HG02885 (cell line): ENCODE measurements at regions not wholly inside any gene's neighbourhood (a gene's known extent, or its start where the extent isn't known, plus 50 kb on each side); places are given as distances from the start of the nearest gene placed in this dataset.

Experiments
- ATAC-seq: cut with Tn5 transposase; IDR thresholded peaks from one replicate; pipeline ENCODE4 v1.9.1; 2021; ENCODE audit warnings: mild to moderate bottlenecking; ENCODE audit not compliant: unreplicated experiment, poor library complexity

DNA sequence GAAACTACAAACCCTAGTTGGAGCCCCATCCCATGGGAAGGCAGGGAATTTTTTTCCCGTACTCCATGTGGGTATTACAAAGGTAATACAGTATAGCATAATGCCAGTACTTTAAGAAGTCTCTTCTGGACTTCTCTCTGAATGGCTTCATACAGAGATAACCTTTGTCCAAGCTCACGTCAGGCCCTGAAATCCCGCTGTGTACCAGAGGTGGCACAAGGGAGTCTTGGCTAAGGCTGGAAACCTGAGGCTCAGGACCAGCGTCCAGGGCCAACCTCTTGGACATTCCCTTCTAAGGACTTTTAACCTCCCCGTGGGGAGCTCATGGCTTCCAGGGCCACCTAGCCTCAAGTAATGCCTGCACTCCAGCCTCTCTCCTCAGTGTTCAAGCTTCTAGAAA is 338.9 kb upstream of the FAM241A start:
- no peak for ATAC-seq

DNA sequence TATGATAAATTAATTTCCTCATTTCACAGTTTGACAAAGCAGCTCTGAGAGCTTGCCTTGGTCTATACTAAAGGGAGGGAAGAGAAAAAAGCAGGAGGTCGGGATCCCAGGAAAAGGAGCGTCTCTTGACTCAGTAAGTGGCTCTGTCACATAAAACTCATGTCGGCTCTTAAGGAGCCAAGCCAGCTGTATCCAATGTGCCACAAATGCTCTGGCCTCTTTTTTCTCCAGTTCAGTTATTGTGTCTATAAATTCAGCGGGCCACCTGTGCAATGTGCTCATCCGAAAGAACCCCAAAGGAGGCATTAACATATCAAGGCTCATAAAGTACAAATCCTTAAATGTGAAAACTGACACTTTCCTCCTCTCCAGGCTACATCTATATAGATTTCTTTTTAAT is 337.7 kb upstream of the FAM241A start:
- no peak for ATAC-seq

DNA sequence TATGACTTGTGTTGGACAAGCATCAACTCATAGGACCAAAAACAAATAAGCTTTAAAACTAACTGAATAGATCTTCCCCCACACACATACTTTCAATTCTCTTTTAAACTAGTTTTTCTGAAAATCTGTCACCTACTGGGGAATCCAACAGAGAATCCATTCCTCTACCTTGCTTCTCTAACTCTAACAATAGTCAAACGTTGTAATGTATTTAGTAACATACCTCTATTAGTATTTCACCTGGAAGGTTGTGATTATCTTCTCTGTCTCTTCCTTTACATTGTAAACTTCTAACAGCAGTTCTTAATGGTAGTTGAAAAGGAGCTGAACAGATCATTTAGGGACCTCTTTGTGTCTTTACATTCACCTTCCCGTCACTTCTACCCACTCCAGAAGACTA is 337.1 kb upstream of the FAM241A start:
- ATAC-seq, result no peak

DNA sequence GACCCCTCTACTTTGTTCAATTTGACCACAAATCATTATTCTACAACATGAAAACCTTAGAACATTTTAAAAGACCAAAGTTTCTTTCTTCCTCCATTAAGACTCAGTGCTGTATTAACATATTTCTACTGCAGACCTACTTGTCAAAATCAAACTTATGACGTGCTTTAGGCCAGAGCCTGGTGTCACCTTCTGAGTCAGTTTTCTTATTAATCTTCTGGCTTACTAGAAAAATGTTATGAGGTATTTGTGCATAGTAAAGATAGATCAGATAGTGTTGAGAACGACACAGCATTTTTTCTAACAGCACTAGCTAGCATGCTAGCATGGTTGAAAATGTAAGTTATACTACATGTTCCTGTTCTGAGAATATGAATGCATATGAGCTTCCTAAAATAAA is 333.6 kb upstream of the FAM241A start:
- no peak for ATAC-seq

DNA sequence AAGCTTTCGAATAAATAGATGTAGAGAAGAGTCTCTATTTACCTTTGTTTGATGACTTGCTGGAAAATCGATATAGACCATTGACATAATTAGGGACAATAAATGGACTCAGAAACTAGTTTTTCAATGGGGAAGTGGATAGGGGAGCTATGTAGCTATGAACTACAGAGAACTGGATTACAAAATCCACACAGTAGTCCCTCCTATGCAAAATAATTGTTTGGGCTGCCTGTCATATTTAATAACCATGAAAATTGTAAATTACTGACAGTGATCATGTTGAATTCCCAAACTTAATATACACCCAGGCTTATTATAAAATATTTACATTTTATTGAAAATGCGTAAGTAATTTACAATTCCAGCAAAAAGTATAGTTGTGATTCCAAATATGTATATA is 333.1 kb upstream of the FAM241A start:
- no peak for ATAC-seq

DNA sequence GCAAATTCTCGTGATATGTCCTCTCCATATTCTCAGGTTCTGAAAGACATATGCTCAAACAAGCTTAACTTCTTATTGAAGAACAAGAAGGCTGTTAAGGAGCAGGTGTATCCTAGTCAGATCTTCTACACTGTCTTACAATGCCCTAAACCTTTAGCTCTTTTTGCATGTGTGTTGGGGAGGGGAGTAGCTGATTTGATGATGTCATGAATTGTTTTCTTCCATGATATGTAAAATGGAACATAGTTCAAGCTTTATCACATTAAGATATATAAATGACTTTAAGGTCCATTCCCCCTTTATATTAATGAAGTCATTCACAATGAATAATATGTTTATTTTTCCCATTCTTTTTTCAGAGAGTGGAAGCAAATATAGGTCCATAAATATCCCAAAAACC is 332.5 kb upstream of the FAM241A start:
- no peak for ATAC-seq

DNA sequence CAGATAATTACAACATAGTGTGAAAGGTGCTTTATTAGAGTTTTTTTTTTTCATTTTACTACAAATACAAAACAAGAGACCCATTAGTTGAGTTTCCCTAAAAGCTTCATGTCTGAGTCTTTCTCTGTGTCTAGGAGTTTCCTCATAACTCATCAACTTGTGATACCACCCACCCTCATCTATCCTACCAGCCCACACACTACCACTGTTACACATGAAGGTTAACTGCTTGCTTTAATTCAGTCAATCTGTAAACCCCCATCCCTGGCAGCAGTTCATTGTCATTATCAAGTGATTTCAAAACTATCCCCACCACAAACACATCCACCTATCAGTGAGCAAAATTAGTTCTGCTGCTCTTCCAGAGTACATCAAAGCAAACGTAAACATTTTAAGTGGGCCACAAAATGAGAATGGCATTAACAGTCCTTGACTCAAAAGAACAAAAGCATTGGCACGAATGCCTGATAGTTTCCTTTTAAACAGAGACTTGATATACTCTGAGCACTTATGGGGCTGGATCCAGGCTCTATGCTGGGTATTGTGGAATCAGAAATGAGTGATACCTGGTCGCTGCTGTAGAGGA is 331.6 kb upstream of the FAM241A start:
- no peak for ATAC-seq

DNA sequence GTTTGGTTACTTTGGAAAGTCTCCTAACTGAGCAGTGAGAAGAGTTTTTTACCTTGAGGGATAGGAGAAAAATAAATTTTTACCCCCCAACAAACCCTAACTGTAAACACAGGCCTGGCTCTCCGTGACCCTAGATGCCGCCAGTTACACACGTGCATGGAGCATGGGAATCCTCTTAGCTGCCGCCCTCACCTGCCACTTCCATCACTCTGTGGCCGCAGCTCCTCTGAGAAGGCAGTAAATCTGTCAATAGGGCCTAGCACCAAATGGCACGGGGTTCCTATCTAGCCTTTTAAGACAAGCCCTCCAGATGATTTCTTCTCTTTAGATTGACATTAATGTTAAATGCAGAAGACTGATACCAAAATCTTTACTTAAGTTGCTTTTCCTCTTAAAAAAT is 330.3 kb upstream of the FAM241A start:
- no peak for ATAC-seq

DNA sequence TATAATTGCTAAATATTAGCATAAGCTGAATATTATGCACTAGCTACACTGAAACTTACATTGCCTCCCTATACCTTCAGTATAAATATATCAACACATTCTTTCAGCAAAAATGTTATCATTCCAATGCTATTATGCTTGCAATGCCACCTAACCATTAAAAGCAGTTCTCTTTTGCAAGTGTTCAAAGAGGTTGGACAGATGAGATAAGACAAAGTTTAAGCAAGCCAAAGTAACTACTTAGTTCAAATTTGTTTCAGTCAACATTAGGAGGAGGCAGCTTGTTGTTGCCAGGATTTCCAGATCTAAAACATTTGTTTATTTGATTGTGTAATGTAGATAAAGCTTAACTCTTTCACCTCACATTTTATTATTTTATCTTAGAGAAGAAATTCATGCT is 323.9 kb upstream of the FAM241A start:
- ATAC-seq, result no peak

DNA sequence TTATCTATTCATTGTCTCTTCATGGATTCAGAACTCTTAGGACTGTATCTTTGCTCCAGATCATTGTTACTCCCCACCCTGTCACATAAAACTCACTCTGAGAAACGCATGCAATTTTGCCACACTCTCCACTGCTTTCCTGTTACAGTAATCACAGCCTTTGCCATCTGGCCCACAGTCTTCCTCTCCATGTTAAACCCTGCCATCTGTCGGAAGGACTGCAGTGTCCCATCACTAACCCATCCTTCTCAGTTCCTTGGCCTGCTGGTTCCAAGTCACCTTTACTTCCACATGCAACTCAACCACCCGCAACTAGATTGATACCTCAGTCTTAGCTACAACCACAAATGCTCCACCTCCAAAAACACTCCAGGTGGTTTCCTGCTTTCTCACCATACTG is 308.7 kb upstream of the FAM241A start:
- ATAC-seq, result no peak

DNA sequence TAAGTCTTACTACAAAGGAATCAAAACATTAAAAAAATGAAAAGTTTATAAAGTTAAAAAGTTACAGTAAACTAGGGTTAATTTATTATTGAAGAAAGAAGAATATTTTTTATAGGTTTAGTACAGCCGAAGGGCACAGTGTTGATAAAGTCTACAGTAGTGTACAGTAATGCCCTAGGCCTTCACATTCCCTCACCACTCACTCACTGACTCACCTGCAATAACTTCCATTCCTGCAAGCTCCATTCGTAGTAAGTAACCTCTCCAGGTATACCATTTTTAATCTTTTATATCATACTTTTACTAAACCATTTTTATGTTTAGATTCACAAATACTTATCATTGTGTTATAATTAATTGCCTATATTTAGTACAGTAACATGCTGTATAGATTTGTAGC is 307.5 kb upstream of the FAM241A start:
- no peak for ATAC-seq

DNA sequence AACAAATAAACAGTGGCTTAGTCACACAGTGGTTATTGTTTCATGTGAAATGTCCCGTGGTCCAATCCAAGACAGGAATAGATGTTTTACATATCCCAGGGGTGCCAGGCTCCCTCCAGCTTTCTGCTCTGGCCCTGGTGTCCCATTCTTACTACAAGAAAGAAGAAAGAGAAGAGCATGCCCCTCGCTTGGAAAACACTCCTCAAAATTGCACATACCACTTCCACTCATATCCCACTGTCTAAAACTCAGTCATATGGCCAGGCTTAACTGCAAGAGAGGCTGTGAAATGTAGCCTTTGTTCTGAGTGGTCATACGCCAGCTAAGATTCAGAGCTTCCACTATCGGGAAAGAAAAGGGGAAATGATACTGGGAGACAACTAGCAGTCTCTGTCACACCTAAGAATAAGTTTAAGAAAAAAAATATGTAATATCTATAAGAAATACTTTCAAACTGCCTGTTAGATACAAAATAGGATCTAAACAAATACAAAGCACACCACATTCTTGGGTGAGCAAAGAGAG is 306.8 kb upstream of the FAM241A start:
- ATAC-seq, result peak; percentile 86

DNA sequence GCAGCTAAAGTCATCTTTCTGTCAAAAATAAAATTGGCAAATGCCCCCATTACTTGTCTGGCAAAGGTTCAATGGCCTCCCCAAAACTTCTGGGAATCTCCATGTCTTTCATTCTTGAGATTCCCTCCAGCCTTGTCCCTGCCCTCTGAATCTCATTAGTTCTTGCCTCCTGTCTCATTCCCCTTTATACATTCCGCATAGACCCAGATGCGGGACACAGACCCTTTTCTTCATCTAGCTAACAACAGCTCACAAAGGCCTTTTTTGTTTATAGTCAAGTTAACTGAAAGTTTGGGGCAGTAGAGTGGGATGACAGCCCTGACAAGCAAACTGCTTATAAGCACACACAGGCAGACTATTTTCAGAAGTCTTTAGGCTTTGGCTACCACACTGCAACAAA is 306.1 kb upstream of the FAM241A start:
- ATAC-seq, result no peak

DNA sequence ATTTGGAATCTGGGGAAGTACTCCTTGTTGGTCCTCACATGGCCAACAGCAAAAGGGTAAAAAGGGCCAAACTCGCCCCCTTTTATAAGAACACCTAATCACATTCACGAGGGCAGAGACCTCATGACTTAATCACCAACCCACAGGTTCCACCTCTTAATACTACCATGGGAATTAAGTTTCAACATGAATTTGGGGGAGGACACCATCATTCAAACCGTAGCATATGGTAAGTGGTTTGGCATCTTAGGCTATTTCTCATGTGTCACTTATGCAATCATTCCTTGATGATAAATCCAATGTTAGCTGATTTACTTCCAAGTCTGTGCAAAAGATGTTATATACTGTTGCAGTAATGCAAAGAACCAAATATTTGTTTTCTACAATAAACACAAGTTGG is 302.9 kb upstream of the FAM241A start:
- no peak for ATAC-seq

DNA sequence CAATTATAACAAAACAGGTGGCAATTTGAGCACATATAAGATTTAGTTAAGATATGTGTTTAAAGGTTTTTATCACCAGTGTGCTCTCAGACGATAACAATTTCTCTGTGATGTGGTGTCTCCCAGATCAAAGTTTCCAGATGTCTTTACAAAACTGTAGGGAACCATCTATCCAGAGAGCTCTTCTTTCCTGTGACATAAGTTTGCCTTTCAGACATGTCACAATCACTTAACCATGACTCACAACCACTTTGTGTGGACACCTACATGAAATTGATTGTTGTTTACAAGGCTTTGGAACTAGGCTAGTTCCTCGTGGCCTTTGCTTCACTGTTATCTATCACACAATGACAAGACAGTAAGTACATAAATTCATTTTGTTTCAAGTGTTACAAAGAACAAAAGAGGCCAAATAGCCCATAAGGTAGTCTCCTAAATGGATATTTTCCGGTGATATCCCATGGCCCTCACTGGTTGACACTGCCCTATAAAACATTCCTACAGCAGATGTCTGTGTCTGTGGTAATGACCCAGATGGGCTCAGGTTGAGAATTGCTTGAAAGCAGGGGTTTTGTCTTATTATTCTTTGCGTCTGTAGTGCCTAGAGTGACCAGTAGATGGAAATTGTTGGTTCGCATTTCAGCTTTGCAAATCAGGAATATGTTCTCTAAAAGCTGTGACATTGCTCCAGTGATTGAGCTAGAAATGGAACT is 297.8 kb upstream of the FAM241A start:
- ATAC-seq, result peak; percentile 77

DNA sequence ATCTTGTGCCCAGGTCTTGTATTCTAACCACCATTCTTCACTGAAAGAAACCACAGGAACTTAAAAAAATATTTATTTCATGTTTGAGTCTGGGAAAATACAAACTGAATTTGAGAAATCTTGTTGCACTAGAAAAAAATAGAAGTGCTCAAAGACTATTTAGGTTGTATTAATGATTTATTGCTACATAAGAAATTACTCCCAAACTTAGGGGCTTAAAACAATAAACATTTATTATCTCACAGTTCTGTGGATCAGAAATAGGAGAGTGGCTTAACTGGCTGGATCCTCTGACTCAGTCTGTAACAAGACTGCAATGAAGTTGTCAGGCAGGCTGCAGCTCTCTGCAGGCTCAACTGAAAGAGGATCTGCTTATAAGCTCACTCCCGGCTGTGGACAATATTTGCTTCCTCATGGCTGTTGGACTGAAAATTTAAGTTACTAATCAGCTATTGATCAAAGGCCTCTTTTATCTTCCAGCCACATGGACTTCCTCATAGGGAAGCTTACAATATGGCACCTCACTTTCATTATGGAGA is 295.4 kb upstream of the FAM241A start:
- ATAC-seq, result no peak

DNA sequence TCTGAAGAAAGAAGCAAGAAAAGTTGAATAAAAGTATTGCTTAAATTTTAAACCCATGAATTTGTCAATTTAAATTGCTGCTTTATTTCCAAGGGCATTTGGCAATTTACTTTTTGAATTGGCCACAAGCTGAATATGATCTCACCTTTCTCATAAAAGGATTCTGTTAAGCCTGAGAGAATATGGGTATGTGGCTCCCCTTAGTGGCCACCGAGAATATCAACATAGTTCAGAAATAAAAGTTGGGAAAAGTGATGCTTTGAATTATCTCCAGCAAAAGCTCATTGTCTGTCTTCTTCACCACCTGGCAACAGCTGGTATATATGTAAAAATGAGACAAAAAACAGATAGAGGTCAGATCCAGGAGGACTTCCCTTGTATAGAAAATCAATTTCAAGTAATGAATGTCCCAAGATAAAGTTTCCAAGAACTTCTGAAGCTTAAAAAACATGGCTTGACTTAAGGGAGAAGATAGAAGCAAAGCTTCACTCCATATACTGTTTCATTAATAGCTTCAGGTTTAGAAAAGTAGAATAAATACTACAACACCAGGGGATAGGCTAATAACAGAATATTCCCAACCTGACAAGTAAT is 290.7 kb upstream of the FAM241A start:
- peak; percentile 86 for ATAC-seq

DNA sequence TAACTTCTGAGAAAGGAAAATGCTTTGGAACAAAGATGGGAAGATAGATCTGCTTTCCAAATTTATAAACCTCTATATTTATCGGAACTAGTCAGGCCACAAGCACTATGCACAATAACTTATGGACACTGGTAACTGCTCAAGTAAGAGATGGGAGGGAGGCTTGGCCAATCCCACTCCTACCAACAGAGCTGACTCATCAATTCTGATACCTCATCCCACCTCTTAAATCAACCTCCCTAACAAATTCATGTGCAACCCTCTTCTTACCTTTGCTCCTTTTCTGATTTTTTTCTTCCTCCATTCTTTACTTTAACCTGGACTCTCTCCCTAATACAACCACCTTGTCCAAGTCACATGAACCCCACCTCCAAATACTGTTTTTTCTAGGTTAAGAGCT is 289.9 kb upstream of the FAM241A start:
- ATAC-seq, result no peak

DNA sequence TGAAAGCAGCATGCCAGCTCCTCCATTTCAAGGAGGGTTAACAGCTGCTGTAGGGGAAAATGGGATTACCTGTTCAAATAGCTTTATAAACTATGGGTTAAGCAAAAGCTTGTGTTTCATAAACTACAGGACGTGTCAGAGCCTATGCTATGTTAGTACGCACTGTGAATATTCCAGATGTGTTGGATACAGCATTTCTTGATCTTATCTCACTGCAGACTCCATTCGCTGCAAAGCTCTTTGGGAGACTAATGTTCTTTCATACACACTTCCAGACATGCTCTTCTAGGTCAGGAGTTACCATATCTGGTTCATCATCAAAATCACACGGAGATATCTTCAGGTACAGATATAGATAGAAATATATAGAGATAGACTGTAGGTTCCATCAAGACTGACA is 281.2 kb upstream of the FAM241A start:
- ATAC-seq, result no peak

DNA sequence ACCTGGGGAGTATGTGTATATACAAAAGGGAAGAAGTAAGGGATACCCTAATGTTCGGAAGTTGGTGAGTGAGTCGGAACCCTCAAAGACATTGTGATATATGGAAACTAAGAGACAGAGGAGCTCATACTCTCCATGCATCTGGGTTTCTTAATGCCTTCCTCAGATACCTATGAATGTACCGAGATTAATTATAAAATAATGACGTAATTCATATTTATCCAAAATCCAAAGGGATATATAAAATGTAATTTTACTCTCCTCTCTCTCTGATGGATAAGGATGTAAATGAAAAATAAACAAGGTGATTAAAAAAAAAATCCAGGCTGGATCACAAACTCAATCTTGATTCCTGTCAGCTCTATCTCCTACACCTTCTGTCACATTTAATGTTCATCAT is 275.9 kb upstream of the FAM241A start:
- no peak for ATAC-seq

DNA sequence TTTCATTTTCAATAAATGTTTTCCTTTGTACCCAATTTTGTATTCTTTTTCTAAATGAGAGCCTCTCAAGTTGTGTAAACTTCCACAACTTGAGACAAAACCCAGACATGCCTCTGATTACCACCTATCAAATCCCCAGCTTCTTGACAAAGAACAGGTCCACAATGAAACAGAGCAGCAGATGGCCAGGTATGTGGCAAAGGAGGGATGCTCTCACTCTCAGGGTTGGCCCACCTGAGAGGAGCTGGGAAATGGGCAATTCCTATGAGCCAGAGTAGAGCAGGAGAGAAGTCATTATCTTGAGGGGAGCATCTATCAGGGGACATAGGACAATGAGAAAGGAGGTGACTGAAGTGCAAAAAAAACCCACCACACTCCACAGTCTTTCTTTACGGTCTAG is 273.5 kb upstream of the FAM241A start:
- ATAC-seq, result no peak

DNA sequence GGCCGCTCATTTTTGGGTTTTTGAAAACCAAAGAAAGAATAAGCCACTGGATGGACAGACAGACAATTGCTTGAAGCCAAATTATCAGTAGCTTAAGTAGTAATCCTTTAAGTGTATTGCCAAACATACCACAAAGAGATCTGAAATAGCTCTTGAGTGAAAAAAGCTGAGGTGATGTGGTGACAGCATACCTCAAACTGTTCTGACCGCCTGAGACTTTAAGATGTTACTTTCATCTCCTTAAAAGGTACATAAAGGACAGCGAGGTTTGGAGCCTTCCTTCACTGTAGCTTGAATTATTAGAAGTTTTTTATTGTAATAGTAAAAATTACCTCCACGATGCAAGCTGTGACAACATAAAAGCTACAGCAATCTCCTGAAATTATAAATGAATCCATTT is 271.5 kb upstream of the FAM241A start:
- no peak for ATAC-seq
